HG03025 (cell line): ENCODE measurements at regions not wholly inside any gene's neighbourhood (a gene's known extent, or its start where the extent isn't known, plus 50 kb on each side); places are given as distances from the start of the nearest gene placed in this dataset.
"Not testable (repeated sequence)": the region's sequence is repeated elsewhere in the genome, so short reads cannot be mapped to it uniquely, and the experiment has no call there.

Experiments used
- ATAC-seq: cut with Tn5 transposase; IDR thresholded peaks from one replicate; pipeline ENCODE4 v1.9.1; 2021; ENCODE audit warnings: mild to moderate bottlenecking, moderate library complexity; ENCODE audit not compliant: unreplicated experiment, low FRiP score

DNA sequence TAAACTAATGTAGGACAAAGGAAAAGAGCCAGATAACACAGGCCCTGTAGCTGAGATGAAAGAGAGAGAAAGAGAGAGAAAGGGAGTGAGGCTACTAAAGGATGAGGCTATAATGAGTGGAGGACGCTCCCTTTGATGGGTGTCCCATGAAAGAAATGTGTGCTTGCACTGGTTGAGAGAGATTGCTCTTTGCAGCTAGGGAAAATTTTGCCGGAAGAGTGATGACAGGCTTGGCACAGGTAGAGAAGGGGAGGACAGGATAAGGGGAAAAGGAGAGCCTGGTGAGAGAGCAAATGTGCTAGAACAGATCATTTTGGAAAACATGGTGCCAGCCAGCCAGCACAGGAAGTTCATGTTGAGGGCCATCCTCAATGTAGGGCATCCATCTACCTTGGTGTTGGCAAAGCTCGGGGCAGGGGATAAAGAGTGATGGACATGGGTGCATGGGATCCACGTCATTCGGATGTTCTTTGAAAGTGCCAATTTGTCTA, 248.6 kb downstream of the BTG1 start:
- ATAC-seq: no peak

GRCh38 chr12:91896286-91897024, 249.2 kb downstream of the BTG1 start:
- ATAC-seq: no peak

DNA sequence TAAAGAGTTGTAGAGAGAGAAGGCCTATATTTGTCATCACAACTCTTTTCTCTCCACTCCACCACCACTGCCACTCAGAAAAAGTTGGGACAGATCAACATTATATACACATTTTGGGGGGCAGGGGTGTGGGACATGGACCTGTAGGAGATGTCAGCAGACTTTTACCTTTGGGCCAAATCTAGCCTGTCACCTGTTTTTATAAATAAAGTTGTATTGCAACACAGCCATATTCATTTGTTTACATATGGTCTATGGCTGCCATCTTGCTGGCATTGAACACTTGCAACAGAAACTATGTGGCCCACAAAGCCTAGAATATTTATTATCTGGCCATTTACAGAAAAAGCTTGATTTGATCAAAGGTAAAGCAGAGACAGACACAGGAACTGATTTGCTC, 250.7 kb downstream of the BTG1 start:
- no peak for ATAC-seq

- ATAC-seq: no peak
Measured at GRCh38 chr12:91893476-91893875, 252.2 kb downstream of the BTG1 start.

DNA sequence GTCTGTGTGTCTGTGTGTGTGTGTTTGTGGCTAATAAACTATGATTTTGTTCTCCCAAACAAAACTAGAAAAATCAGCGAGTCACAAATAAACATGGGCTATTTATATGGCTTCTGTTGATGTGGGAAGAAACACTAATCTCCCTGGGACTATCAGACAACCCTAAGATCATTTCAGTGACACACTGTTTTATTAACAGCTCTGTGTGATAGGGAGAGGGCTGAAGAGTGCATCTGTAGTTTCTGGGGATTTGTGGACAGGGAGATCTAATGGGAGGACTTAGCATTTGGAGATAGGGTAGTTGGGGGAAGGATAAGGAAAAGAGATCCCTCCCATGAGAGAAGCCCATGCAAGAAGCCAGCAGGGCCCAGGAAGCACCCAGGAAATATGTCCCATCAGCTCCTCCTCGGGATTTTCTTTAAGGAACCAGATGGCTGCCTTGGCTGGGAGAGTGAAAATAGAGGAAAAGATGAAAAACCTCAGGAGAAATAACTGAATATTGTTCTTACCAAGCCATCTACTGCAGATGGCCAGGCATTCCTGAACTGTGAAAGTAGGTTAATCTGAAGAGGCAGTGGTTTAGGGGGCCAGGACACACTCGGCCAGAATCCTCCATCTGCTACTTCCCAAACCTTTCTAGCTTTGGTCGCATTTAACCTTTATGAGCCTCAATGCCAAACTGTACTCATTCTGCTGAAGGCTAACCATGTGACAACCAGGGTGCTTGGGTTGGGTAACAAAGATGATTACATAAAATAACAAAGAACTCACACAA, 253.4 kb downstream of the BTG1 start:
- no peak for ATAC-seq

GRCh38 chr12:91890742-91891141, 254.9 kb downstream of the BTG1 start:
- no peak for ATAC-seq

- ATAC-seq: no peak
Measured at GRCh38 chr12:91889910-91890309, 255.7 kb downstream of the BTG1 start.

GRCh38 chr12:91889059-91889458, 256.6 kb downstream of the BTG1 start:
- no peak for ATAC-seq

- no peak for ATAC-seq
Measured at GRCh38 chr12:91887957-91888356, 257.7 kb downstream of the BTG1 start.

GRCh38 chr12:91885851-91886731, 259.6 kb downstream of the BTG1 start:
- ATAC-seq: no peak

- no peak for ATAC-seq
Measured at GRCh38 chr12:91884230-91884629, 261.4 kb downstream of the BTG1 start.

GRCh38 chr12:91883811-91884210, 261.8 kb downstream of the BTG1 start:
- no peak for ATAC-seq

DNA sequence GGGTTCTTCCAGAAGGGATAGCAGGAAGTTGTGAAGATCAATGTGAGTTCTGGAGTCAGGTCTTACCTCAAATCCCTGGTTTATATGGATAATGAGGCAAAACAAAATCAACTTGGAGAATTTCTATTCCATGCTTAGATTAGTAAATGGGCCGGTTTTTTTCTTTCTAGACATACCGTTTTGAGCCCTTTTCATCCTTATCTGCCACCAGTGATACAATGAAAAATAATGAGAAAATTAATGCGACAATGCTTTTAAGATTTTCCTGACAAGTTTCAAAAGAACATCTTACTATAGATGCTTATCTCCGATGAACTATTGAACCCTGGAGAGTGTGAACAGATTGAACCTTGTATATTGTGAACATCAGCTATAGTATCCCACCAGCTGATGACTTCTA, 262.7 kb downstream of the BTG1 start:
- no peak for ATAC-seq

DNA sequence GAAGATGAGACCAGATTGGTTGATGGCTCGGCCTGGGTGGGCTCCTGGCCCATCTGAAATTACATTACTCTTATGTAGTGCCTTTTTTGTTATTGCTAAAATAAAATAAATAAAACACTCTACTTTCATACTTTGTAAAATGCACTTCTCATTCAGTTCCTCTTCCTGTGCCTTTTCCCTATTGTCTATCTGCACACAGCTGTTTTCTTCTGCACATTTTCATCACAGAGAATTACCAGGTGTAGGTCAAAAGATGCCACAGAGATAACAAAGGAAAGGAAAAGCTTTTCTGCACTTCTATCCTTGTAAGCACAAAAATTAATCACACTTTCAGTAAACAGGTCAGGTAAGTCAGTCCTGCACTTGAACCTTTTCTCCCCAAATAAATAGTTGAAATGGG, 265.1 kb downstream of the BTG1 start:
- ATAC-seq: no peak

- ATAC-seq: no peak
Measured at GRCh38 chr12:91877456-91878235, 268.0 kb downstream of the BTG1 start.

- ATAC-seq: no peak
Measured at GRCh38 chr12:91877022-91877421, 268.6 kb downstream of the BTG1 start.

DNA sequence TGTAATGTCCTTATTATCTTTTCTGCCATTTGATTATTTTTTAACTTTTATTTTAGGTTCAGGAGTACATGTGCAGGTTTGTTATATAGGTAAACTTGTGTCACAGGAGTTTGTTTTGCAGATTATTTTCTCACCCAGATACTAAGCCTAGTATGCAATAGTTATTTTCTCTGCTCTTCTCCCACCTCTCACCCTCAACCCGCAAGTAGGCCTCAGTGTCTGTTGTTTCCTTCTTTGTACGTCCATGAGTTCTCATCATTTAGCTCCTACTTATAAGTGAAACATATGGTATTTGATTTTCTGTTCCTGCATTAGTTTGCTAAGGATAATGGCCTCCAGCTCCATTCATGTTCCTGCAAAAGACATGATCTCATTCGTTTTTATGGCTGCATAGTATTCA, 270.0 kb downstream of the BTG1 start:
- not testable (repeated sequence) for ATAC-seq

DNA sequence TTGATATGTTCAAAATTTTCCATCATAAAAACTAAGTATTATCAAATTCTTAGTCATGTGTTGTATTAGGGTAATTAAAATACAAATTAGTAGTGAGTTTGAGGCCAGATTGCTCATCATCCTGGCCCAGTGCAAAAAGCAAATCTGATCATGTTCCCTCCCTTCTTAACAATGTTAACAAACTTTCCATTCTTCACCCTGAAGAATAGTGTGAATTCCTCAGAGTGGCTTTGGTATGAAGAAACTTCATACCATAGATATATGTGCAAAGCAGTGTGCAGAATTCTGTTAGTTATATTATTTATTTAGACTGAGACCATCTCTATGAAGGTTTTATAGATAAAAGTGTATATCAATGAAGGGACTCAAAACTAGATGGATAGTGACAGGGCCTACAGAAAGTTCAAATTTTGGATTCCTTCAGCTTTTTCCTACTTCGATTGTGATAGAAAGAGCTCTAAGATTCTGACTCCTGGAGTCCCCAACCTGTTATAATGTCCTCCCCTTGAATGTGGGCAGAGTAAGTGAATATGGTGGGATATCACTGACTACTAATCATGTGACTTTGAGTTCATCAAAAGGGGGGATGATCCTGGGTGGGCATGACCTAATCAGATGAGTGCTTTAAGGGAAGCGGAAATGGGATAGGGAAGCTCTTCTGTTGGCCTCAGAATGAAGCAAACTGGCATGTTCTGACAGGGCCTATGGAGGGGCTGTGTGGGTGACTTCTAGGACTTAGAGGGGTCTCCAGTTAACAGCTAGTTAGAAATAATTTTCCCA, 271.4 kb downstream of the BTG1 start:
- no peak for ATAC-seq

DNA sequence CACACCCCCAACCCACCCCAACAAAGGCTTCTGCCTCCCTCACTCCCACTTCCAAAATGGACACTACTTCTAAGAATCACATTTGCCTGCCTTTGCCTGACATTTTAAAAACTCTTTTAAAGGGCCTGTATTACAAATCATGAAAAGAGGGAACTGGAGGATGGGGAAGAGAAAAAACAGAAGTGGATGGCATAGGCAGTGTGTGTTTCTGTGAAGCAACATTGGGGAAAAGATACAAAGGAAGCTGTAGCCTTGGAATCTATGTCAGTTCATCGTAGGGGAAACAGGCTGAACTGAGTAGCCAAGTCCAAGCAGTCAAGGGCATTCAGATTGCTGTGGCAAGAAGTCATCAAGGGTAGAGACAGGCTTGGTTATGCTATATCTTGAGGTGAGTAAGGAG, 273.9 kb downstream of the BTG1 start:
- no peak for ATAC-seq
